ENCODE measurements at regions not wholly inside any gene's neighbourhood (a gene's known extent, or its start where the extent isn't known, plus 50 kb on each side); places are given as distances from the start of the nearest gene placed in this dataset.

GRCh38 chr10:125370578-125370977, 210.2 kb upstream of the CTBP2 start:
- TF ChIP-seq CTCF (optimal IDR thresholded peaks at IDR 0.05 in 1 of 3, IDR thresholded peaks at IDR 0.05 in 1 of 3, conservative IDR thresholded peaks at IDR 0.05 in 1 of 3; ENCODE audit: extremely low read depth in 1 of 3, insufficient read depth in 2 of 3, low read length in 3 of 3), result peak; percentile 25 to 37 (median 32)
- TF ChIP-seq EZH2 (IDR thresholded peaks at IDR 0.05; ENCODE audit: low read length), result no peak

Data from keratinocyte (primary cell).